ENCODE measurements at regions not wholly inside any gene's neighbourhood (a gene's known extent, or its start where the extent isn't known, plus 50 kb on each side); places are given as distances from the start of the nearest gene placed in this dataset.

DNA sequence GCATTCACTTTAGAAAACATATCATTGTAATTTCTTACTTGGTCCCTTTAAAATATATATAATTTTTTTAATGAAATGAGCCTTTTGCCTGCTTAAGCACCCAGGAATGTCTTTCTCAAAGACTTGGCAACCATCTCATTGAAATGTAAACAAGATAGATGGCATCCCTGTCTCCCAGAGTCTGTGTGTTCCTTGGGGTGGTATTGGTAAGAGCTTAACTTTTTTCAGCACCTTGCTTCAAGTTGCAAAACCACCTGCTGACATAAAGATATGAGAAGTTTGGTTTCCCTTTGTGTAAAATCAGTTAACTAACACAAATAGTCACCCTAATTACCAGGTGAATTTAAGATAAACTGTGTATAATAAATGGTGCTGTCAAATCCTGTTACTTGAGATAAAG, 266.9 kb downstream of the DSC3 start:
- TF ChIP-seq, protein P1, sequence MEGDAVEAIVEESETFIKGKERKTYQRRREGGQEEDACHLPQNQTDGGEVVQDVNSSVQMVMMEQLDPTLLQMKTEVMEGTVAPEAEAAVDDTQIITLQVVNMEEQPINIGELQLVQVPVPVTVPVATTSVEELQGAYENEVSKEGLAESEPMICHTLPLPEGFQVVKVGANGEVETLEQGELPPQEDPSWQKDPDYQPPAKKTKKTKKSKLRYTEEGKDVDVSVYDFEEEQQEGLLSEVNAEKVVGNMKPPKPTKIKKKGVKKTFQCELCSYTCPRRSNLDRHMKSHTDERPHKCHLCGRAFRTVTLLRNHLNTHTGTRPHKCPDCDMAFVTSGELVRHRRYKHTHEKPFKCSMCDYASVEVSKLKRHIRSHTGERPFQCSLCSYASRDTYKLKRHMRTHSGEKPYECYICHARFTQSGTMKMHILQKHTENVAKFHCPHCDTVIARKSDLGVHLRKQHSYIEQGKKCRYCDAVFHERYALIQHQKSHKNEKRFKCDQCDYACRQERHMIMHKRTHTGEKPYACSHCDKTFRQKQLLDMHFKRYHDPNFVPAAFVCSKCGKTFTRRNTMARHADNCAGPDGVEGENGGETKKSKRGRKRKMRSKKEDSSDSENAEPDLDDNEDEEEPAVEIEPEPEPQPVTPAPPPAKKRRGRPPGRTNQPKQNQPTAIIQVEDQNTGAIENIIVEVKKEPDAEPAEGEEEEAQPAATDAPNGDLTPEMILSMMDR (IDR thresholded peaks at IDR 0.05): no peak
- no peak for TF ChIP-seq POLR2A (IDR thresholded peaks at IDR 0.05)

All from heart left ventricle (tissue), 13 donors.